HG02798 (cell line): ENCODE measurements at regions not wholly inside any gene's neighbourhood (a gene's known extent, or its start where the extent isn't known, plus 50 kb on each side); places are given as distances from the start of the nearest gene placed in this dataset.

Experiments used
- ATAC-seq: cut with Tn5 transposase; IDR thresholded peaks from one replicate; pipeline ENCODE4 v1.9.1; 2021; ENCODE audit warnings: mild to moderate bottlenecking; ENCODE audit not compliant: unreplicated experiment, poor library complexity

DNA sequence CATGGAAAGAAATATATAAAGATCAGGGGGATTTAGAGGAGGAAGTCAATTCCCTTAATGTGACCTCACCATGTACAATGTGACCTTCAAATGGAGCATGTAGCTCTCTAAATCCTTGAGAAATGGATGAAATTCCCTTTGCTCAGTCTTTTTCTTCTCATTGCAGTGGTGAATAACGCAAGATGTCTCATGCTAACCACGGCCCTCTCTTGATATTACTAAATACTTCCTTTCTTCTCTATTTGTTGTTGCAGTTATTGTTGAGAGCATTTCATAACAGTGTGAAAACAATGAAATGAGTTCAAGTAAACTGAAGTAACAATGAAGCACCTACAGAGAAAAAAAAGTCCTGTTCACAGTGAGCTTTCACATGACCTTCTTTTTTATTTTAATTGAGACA, 55.6 kb downstream of the ZNF281 start:
- ATAC-seq = no peak

DNA sequence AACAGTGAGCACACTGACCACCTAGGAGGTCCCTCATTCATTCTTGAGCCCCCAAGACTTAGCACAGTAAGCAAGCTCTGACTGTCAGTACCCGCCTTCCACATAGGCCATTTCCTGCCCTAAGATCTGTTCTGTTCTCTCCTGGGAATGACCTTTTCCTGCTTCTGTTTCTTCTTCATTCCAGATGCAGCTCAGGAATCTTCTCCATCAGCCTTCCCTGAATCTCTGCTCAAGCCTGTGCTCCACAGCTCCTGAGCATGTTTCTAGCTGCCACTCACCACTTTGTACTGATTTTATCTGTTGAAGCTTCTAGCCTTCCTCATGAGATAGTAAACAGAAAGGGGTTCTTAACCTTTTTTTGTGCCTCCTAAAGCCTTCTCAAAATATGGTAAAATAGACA, 56.6 kb downstream of the ZNF281 start:
- no peak for ATAC-seq

DNA sequence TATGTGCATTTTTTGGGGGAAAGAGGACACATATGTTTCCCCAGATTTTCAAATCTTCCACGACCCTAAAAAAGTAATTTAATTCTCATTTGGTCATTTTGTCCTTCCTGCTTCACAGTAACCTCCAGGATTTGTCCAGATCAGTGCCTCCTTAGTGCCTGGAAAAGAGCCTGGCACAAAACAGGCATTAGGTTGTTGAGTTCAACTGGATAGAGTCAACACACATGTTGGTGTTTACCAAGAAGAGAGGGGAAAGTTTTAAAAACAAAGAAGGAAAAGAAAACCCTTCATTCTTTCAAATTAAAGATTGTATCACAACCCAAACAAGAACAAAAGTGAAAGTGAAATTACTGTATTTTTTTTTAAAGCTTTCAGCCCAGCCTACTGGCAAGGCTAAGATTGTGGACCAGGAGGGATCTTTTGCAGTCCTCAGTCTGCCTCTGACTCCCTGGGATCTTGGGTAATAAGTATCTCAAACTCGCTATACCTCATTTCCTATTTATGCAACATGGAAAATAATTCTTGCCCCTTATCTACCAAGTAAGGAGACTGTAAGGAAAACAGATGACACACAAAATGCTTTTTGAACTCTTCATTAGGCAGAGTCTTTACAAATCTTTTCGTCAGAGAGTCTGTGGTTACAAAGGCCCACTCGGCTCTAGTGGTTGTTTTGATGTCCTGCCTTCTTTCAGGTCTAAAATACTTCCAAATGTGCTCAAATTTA, 57.8 kb downstream of the ZNF281 start:
- peak; percentile 45 for ATAC-seq

DNA sequence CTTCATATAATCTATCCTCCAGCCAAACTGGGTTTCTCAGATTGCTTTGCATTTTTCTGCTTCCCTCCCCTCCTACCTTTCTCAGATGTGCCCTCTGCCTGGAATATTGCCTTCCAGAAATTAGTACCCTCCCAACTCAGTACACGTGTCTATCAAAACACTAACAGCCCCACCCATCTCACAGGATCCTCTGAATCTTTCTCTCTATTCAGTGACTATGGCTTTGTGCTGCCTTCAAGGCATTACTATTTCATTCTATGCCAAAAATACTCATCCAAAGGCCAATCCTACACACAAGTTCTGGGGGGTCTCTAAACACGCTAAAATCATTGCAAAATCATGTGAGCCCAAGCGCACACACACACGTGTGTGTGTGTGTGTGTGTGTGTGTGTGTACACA, 58.4 kb downstream of the ZNF281 start:
- no peak for ATAC-seq

DNA sequence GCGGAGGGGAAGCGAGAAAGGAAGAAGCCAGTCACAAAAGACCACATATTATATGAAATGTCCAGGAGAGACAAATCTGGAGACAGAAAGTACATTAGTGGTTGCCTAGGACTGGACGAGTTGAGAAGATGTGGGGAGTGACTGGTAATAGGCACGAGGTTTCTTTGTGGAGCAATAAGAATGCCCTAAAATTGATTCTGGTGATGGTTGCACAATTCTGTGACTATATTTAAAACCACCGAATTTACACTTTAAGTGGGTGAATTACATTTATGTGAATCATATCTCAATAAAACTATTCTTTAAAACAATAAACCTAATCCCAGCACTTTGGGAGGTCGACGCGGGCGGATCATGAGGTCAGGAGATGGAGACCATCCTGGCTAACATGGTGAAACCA, 63.1 kb downstream of the ZNF281 start:
- ATAC-seq = no peak

DNA sequence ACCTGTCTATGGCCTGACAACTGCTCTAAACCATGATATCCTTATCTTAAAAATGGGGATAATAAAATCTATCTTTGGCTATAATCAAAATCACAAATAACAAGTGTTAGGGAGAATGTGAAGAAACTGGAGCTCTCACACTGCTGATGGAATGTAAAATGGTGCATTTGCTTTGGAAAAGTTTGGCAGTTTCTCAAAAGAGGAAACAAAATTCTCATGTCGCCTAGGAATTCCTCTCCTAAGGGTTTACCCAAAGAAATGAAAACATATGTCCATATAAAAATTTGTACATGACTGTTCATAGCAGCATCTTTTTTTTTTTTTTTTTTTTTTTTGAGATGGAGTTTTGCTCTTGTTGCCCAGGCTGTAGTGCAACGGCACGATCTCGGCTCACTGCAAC, 64.3 kb downstream of the ZNF281 start:
- ATAC-seq = no peak

DNA sequence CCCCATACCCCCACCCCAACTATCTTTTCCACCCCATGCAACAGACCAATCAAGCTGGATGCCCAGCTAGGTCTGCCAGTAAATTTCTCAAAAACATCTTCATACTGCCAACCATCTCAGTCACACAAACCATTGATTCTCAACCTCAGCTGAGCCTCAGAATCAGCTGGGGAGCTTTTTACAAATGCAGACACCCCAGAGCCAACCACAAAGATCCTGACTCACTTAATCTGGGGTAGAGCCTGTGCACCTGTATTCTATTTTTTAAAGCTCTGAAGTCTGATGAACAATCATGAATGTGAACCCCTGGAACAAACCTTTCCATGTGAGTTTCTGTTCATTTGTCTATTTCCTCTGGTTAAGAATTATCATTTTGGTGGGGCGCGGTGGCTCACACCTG, 66.0 kb downstream of the ZNF281 start:
- no peak for ATAC-seq

DNA sequence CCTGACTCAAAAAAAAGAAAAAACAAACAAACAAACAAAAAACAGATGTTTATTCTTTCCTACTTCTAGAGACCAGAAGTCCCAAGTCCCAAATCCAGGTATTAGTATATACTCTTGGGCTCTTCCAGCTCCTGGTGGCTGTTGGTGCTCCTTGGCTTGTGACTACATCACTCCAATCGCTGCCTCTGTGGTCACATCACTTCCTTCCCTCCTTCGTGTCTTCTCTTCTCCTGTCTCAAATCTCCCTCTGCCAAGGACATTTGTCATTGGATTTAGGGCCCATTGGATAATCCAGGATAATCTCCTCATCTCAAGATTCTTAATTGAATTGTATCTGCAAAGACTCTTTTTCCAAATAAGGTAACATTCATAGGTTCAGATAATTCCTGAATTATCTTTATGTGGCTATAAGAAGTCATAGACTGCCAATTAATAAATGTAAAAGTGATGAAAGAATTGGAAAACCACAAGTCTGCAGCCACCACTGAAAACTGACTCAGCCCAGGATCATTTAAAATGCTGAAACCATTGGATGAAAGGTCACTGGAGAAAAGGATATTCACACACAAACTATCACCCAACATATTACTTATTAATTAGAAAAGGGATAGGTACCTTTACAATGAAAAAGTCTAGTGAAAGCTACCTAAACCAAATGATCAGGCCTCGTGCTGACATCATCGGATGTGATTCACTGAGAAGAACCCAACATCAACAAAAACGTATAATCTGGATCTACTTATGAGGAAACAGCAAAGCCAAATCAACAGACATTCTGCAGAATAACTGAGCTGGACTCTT, 67.1 kb downstream of the ZNF281 start:
- ATAC-seq = no peak

DNA sequence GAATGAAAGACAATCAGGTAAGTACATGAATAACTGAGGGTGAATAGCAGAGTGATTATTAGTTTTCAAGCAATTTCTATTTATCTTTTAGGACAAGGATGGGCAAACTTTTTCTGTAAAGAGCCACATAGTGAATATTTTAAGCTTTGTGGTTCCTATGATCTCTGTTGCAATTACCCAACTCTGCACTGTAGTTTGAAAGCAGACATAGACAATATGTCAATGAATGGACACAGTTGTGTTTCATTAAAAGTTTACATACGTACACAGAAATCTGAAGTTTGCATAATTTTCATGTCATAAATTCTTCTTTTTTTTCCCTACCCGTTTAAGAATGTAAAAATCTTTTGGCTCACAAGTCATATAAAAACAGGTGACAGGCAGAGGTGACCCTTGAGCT, 71.4 kb downstream of the ZNF281 start:
- ATAC-seq = no peak

DNA sequence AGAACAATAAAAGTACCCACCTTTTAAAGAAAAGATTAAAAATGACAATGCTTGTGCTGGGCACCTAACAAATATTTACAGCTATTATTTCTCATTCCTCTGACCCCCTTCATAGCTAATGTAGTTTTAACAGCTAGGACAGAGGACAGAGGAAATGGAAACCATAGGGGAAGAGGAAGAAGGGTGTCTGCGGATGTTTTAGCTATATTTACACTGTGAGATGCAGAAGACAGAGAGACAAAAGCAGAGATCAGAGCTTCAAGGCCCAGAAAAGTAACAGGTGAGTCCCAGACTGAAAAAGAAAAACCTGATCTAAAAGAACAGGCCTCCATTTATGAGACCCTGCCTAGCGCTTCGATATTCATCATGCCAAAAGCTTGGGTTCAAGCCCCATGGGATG, 72.0 kb downstream of the ZNF281 start:
- ATAC-seq = no peak

DNA sequence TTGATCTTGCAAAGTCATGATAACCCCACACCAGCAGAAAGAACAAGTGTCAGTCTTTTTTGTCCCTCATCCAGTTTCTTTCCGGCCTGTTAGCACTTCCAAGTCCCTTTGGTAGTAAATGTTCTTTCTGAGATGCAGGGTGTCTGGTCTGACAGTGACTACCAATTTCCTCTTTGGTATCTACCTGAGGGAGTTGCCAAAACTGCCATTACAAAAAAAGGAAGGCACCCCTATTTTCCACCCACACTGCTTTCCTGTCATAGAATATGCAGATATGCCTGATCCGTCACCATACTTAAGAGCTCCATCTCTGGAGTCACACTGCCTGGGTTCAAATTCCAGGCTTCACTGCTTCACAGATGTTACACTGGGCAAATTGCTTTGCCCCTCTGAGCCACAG, 72.4 kb downstream of the ZNF281 start:
- no peak for ATAC-seq

DNA sequence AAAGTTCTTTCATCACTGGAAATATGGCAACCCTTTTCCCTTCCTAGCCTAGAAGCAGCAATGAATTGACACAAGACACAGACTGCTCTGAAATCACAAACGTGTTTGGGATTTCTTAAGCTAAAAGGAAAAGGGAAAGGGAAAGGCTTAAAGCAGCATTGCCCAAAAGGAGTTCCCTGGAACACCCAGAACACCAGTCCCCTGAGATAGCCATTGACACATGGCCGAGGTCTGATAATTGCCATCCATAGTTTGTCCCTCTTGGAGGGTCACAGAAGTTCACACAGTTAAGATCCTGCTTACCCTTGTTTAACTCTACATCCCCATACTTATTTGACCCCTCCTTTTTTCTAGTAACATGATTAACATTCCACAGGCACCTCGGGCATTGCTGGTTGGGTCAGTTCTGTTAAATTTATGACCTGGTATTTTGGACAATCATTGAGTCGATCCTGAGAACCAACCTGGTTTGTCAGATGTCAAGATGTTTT, 72.9 kb downstream of the ZNF281 start:
- ATAC-seq = no peak

DNA sequence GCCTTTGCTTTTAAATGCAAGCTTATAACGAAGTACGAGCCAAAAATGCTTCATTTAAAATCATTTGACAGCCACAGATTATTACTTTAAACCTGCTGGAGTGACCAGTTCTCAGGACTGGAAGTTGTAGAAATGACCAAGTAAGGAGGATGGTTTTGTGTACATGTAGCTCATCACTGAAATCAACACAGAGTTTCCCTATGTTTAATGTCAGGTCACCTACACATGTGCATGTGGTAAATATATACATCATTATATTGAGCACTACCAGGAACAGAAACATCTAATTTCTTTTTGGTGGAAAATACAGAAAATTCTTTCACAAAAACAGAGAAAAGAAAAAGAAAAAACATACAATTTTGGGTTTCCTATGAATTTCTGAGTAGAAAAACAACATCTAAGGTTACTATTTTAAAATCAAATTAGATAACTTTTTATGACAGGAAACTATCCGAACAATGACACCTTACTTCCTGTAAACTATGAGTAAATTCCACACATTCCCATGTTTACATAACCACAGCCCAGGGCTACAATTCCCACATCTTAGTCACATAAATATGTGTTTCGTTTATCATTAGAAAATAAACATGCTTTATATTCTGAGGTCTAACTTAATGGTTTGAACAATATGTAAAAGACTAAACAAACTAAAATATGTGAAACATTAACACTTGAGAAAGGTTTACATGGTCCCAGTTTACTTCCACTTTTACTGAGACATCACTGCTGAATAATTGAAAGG, 73.6 kb downstream of the ZNF281 start:
- no peak for ATAC-seq

DNA sequence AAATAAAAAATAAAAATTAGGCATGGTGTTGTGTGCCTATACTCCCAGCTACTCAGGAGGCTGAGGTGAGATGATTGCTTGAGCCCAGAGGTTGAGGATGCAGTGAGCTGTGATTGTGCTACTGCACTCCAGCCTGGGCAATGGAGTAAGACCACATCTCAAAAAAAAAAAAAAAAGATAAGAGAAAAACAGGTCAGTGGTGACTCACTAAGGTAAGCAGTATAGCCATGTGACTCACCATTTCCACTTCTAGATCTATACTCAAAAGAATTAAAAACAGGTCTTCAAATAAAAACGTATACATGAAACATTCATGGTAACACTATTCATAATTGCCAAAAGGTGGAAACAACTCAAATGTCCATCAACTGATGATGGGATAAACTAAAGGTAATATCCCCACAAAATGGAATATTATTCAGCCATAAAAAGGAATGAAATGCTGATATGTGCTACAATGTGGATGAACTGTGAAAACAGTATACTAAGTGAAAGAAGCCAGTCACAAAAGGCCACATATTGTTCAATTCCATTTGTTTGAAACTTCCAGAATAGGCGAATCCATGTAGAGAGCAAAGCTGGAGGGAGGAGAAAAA, 75.1 kb downstream of the ZNF281 start:
- no peak for ATAC-seq

DNA sequence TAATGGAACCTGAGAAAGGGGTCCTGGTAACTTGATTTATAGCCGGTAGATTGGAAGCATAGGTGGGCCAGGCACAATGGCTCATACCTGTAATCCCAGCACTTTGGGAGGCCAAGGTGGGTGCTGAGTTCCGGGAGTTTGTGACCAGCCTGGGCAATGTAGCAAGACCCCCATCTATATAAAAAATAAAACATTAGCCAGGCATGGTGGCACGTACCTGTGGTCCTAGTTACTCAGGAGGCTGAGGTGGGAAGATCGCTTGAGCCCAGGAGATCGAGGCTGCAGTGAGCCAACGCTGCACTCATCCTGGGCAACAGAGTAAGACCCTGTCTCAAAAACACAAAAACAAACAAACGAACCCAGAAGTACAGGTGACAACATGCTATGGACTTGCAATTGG, 76.5 kb downstream of the ZNF281 start:
- no peak for ATAC-seq

DNA sequence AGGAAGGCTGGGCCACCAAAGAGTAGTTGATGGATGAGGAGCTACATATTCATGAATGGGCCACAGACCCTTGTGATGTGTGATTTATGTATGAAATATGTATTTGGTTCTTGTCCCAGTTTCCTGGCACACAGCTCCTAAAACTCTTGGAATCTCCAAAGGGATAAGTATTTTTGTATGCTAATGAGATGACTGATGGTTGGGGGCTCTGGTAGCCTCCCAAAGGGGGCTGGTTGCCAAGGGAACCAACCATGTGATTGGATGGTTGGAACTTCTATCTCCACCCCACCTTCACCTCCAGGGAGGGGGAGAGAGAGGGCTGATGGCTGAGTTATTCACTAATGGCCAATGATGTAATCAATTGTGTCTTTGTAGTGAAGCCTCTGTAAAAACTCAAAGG, 77.1 kb downstream of the ZNF281 start:
- no peak for ATAC-seq

DNA sequence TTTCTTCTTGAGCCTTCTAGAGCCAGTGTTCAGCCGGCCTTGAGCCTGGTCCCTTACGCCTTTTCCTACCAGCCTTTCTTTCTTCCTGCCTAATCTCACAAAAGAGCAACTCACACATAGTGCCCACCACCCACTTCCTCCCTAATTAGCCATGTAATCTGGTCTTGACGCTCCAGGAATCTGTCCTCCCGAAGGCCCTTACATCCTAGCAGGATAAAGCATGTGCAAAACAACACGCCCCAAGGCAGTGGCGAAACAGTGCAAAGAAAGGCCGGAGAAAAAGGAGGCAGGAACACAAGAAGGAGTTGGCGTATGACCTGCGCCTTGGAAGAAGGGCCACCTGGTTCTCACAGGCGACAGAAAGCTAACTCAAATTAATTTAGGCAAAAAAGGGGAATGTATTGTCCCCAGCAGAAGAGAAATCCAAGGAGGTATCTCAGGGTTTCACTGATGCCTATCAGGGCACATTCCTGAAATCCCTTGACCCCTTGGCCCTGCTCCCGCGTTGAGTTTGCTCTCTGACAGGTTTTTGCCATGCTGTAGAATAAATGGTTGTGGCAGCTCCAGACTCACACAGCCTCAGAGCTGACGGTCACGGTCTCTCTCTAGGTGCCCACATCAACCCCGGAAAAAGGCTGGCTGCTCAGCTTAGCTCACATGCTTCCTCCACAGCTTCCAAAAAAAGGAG, 79.0 kb downstream of the ZNF281 start:
- no peak for ATAC-seq

DNA sequence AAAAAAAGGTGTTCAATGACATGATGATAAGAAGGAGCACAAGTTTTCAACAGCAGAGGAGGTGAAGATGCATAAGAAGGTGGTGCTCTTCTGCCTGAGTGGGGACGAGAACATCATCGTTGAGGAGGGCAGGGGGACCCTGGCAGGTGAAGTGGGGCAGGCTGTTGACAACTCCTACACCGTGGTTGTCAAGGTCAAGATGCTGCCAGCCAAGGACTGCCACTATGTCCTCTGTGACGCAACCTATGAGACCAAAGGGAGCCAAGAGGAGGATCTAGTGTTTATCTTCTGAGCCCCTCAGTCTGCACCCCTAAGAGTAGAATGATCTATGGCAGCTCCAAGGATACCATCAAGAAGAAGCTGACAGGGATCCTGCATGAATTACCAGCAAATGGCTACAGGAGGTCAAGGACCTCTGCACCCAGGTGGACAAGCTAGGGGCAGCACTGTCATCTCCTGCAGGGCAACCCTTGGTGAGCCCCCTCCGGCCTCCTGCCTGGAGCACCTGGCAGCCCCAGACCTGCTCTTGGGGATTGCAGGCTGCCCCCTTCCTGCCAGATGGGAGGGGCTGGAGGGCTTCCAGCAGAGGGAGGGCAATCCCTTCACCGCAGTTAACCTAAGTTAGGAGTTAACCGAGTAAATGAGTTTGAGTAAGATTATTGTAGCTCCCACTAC, 80.5 kb downstream of the ZNF281 start:
- ATAC-seq = no peak

DNA sequence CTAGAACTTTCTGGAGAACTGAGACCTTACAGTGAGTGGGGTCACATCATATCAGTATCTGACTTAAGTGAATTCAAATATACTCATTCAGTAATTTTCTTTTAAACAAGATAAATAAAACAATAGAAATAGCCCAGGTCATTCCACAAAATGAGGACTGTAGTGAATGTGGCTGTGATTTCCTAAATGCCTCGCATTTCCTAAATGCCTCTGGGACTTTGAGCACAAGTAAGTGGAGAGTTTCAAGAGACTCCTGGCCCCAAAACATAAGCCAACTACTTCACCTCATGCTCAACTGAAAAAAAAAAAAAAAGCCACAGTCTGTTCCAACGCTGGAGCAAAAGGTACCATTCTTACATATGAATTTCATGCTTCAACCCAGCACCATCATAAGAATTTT, 81.5 kb downstream of the ZNF281 start:
- no peak for ATAC-seq
